Activated B cell treated with CpG ODN at 0.5 μM for 24 hours (primary cell): ENCODE measurements at regions not wholly inside any gene's neighbourhood (a gene's known extent, or its start where the extent isn't known, plus 50 kb on each side); places are given as distances from the start of the nearest gene placed in this dataset.

Source experiments
- ATAC-seq: fragments of 200-7000 bp; cut with Tn5 transposase; one replicate; pipeline ENCODE4 v1.10.0; 2021; ENCODE audit warnings: low read depth, mild to moderate bottlenecking, moderate library complexity
- CTCF ChIA-PET: fragments of 350-600 bp; sonication (Branson Sonifier 250); formaldehyde crosslinking; loops from one replicate; lab custom pipeline; 2021; ENCODE audit warnings: antibody characterized with exemption; lab: Charles Lee
- POLR2A ChIA-PET: fragments of 350-600 bp; sonication (Branson Sonifier 250); formaldehyde crosslinking; loops from one replicate; lab custom pipeline; 2021; ENCODE audit warnings: antibody characterized with exemption; lab: Charles Lee
- DNase-seq: peaks from one replicate; pipeline ENCODE4 v3.0.0; 2022
- H3K27ac Mint-ChIP-seq: one replicate; pipeline ENCODE4 v1.8.0; 2020; ENCODE audit warnings: mixed read lengths
- H3K27me3 Mint-ChIP-seq: one replicate; pipeline ENCODE4 v1.8.0; 2021; ENCODE audit warnings: mixed read lengths
- H3K36me3 Mint-ChIP-seq: one replicate; pipeline ENCODE4 v1.8.0; 2021; ENCODE audit warnings: low read depth, mixed read lengths
- H3K4me1 Mint-ChIP-seq: one replicate; pipeline ENCODE4 v1.8.0; 2021; ENCODE audit warnings: mixed read lengths
- H3K4me3 Mint-ChIP-seq: one replicate; pipeline ENCODE4 v1.8.0; 2020; ENCODE audit warnings: mild to moderate bottlenecking, mixed read lengths
- H3K9me3 Mint-ChIP-seq: one replicate; pipeline ENCODE4 v1.8.0; 2020; ENCODE audit warnings: mixed read lengths
- CTCF ChIP-seq: fragments of 200-600 bp; IDR thresholded peaks from one replicate; pipeline ENCODE4 v1.8.0; 2022; ENCODE audit warnings: antibody characterized with exemption, mild to moderate bottlenecking
- intact Hi-C: fragments of 100-400 bp; cut with micrococcal nuclease; formaldehyde crosslinking; loops from one replicate; pipeline ENCODE4 v1.15.1; 2024

DNA sequence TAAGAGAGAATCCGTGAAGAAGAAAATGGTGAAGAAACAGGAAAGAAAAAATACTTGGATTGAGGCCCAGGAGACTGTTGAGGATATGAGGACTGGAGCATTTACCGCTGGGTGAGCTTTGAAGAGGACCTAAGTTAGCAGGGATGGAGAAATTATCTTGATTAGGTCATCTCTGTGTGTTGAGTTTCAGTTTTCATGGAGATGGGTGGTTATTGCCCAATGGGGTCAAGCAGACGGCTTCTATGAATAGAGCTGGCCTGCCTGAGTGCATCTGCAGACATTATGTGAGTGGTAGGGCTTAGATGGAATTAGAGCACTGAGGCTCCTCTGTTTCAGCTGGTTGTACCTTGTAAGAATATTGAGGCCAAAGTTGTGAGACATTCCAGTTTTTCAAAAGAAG, 245.4 kb upstream of the FBXL7 start:
- Mint-ChIP-seq H3K27ac (no peak overlapping the region), H3K4me1 (no peaks in the 10 kb centered on the region), H3K9me3 (no peaks in the 10 kb centered on the region), H3K4me3 (no peak overlapping the region), H3K27me3 (no peaks in the 10 kb centered on the region), H3K36me3 (no peaks in the 10 kb centered on the region)
- ATAC-seq (no peak), DNase-seq (no peak)
- no peak for TF ChIP-seq CTCF
- intact Hi-C loops: no loop called here
- ChIA-PET CTCF (no interaction called here), POLR2A (no interaction called here)

- H3K4me1 Mint-ChIP-seq: no peaks in the 10 kb centered on the region
- DNase-seq (no peak), ATAC-seq (no peak)
- no peak for TF ChIP-seq CTCF
- no peaks in the 10 kb centered on the region for H3K27me3 Mint-ChIP-seq
- intact Hi-C loops: no loop called here
- H3K4me3 Mint-ChIP-seq: no peak overlapping the region
- H3K27ac Mint-ChIP-seq: no peak overlapping the region
- ChIA-PET POLR2A (no interaction called here), CTCF (no interaction called here)
- H3K36me3 Mint-ChIP-seq: no peaks in the 10 kb centered on the region
- peaks cover 2% of the 10 kb centered on the region for H3K9me3 Mint-ChIP-seq
Observed at GRCh38 chr5:15252331-15252730, 247.6 kb upstream of the FBXL7 start.

DNA sequence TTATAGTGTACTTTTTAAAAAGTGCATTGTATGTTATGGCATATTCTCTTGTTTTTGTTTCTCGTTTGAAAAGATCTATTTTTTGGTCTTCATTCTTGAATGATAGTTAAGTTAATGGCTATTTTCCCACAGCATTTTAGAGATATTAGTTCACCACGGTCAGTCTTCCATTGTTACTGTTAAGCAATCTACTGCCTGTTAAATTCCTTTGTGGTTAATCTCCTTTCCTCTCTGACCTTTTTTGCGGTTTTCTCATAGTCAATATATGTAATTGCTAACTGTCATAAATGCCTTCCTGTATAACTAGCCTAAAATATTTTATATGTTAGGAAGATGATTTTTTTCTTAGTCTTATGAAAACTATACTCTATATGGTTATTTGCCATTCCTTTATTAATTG, 250.8 kb upstream of the FBXL7 start:
- no peak overlapping the region for H3K4me3 Mint-ChIP-seq
- H3K27ac Mint-ChIP-seq: no peak overlapping the region
- ChIA-PET POLR2A (no interaction called here), CTCF (no interaction called here)
- H3K9me3 Mint-ChIP-seq: peaks cover 7% of the 10 kb centered on the region
- intact Hi-C loops: no loop called here
- DNase-seq (no peak), ATAC-seq (no peak)
- H3K36me3 Mint-ChIP-seq: no peaks in the 10 kb centered on the region
- TF ChIP-seq CTCF: no peak
- no peaks in the 10 kb centered on the region for H3K4me1 Mint-ChIP-seq
- no peaks in the 10 kb centered on the region for H3K27me3 Mint-ChIP-seq

GRCh38 chr5:15248731-15249130, 251.2 kb upstream of the FBXL7 start:
- TF ChIP-seq CTCF: no peak
- Mint-ChIP-seq H3K9me3 (peaks cover 7% of the 10 kb centered on the region), H3K4me1 (no peaks in the 10 kb centered on the region), H3K4me3 (no peak overlapping the region), H3K36me3 (no peaks in the 10 kb centered on the region), H3K27me3 (no peaks in the 10 kb centered on the region), H3K27ac (no peak overlapping the region)
- ATAC-seq: no peak
- no peak for DNase-seq
- POLR2A ChIA-PET: no interaction called here
- intact Hi-C loops: no loop called here
- CTCF ChIA-PET: no interaction called here

- no peak for TF ChIP-seq CTCF
- ATAC-seq (no peak), DNase-seq (no peak)
- Mint-ChIP-seq H3K36me3 (no peaks in the 10 kb centered on the region), H3K4me3 (no peak overlapping the region), H3K27ac (no peak overlapping the region), H3K27me3 (no peaks in the 10 kb centered on the region), H3K9me3 (peaks cover 7% of the 10 kb centered on the region), H3K4me1 (no peaks in the 10 kb centered on the region)
- POLR2A ChIA-PET: no interaction called here
- intact Hi-C loops: no loop called here
- CTCF ChIA-PET: no interaction called here
Observed at GRCh38 chr5:15245913-15246312, 254.1 kb upstream of the FBXL7 start.
